SHP77 treated with DMSO at 0.1 percent for 48 hours (cell line): ENCODE measurements at regions not wholly inside any gene's neighbourhood (a gene's known extent, or its start where the extent isn't known, plus 50 kb on each side); places are given as distances from the start of the nearest gene placed in this dataset.
"Not testable (repeated sequence)": the region's sequence is repeated elsewhere in the genome, so short reads cannot be mapped to it uniquely, and the experiment has no call there.

Experiments used
- DNase-seq: peaks from one replicate; lab custom pipeline; 2025; lab: John Stamatoyannopoulos, UW

- DNase-seq: no peak
Observed at GRCh38 chr5:17978954-17979353, 344.7 kb downstream of the TAF11L14 start.

GRCh38 chr5:17982626-17983025 is 348.4 kb downstream of the TAF11L14 start:
- not testable (repeated sequence) for DNase-seq

DNA sequence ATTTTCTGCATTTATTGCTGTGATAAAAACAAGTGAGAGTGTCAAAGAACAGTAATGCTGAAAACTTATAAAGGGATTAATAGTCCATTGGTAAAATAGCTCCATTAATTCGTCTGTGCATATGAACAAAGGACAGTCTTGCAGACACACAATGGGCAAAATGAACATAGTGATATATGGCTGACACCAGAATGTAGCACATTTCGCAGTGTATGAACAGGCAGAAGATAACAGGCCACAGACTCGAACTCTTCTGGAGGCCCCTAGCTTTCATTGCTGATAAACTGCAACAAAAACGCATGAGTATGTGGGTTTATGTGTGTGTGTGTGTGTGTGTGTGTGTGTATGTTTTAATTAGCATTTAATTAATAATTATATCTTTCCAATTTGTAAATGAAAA is 354.8 kb downstream of the TAF11L14 start:
- DNase-seq: no peak

GRCh38 chr5:17989567-17990563 is 355.6 kb downstream of the TAF11L14 start:
- no peak for DNase-seq

DNA sequence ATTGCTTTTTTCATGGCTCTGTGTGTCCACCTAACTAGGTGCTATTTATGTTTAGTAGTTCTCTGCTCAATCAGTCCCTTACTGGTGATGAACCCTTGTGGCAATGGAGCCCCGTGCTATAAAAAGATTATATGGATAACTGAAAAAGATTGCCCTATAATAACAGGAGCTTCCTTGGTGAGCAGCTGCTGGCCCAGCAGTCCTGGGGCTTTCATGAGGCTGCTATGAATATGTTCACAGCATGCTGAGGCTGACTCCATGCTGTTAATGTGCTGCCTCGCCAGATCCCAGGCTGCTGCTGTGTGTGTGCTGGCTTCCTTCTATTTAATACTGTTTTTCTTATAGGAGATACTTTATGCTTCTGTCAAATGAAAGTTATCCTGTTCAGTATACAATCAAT is 357.5 kb downstream of the TAF11L14 start:
- peak; percentile 37 for DNase-seq

GRCh38 chr5:17992291-17992690 is 358.0 kb downstream of the TAF11L14 start:
- no peak for DNase-seq

- no peak for DNase-seq
Observed at GRCh38 chr5:17995997-17996396, 361.7 kb downstream of the TAF11L14 start.

DNA sequence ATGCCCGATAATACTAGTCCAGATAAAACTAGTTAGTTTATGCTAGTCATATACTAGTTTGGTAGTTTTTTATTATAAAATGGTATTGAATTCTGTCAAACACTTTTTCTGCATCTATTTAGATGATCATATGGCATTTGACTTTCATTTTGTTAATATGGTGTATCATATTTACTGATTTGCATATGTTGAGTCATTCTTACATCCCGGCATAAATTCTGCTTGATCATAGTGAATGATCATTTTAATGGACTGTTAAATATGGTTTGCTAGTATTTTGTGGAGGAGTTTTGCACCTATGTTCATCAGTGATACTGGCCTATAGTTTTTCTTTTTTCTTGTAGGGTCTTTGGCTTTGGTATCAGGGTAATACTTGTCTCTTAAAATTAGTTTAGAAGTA is 365.6 kb downstream of the TAF11L14 start:
- DNase-seq: no peak

- DNase-seq: no peak
Observed at GRCh38 chr5:18000744-18001143, 366.5 kb downstream of the TAF11L14 start.

- no peak for DNase-seq
Observed at GRCh38 chr5:18003312-18003711, 369.1 kb downstream of the TAF11L14 start.

DNA sequence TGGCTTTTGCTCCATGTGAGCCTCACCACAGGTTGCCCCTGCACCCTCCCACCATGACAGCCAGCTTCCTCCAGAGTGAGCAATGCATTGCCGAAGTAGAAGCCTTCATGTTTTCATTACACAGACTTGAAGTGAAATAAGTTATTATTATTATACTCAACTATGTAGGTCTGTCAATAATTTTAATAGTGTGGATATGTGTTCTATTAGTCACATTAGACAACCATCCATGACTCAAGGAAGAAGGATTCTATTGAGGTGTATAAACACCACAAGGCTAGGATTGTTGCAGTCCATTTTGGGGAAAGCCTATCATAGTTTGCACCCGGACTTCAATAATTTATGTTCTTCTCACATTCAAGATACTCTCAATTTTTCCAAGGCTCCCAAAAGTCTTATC is 369.5 kb downstream of the TAF11L14 start:
- no peak for DNase-seq

DNA sequence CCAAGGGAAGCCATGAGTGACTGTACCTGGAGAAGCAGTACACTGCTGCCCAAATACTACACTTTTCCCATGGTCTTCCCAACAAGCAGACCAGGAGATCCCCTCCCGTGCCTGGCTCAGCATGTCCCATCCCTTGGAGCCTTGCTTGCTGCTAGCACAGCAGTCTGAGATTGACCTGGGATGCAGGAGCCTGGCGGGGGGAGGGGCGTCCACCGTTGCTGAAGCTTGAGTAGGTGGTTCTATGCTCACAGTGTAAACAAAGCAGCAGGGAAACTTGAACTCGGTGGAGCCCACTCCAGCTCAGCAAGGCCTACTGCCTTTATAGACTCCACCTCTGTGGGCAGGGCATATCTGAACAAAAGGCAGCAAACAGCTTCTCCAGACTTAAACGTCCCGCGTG is 372.0 kb downstream of the TAF11L14 start:
- DNase-seq: not testable (repeated sequence)

DNA sequence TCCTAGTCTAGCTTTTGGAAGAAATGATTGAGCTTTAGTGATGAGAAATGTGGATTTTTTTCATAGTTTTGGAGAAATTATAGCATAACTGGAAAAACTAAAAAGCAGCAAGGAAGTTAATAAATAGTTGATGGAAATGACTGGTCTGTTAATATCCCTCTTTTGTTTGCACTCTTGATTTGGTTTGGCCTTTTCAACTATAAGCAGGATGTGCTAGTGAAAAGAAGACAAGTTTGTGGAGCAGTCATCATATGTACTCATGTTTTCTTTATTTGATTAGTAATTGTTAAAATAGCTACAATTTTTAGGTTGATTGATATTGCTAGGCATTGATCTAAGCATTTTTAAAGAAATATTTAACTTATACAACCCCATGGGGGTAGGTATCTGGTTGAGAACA is 374.7 kb downstream of the TAF11L14 start:
- no peak for DNase-seq

DNA sequence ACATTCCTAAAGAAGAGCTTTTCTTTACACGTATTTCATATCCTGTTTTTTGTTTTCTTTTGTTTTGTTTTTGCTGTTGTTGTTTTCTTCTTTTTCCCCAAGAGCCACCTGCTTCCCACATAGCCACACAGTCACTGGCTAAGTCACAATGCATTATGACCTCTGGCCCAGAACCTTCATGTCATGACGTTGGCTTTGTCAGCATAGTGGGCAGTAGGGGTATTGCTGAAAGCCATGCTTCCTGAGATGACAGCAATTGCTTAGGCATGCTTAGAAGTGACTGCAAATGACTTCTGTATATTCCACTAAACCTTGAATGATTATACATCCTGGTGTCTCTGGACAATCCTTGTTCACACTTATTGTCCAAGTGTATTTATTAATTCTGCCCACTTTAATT is 375.8 kb downstream of the TAF11L14 start:
- no peak for DNase-seq

- DNase-seq: no peak
Observed at GRCh38 chr5:18018472-18018871, 384.2 kb downstream of the TAF11L14 start.

DNA sequence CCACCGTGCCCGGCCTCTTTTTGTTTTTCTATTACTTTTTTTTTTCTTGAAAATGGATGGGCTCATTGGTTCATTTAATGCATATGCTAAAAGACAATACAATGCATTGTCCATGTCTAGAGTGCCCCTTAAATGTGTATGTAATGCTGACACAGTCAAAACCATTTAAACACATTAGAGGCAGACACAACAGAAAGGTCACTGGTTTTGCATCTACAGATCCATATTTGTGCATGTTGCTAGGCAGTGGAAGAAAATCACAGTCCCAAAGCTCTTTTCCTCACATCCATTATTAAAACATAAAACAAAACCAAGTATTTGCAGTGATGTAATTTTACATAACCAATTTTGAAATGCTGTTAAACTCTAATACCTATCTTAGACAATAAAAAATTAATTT is 389.0 kb downstream of the TAF11L14 start:
- DNase-seq: no peak

- DNase-seq: no peak
Observed at GRCh38 chr5:18023986-18024385, 389.7 kb downstream of the TAF11L14 start.

- no peak for DNase-seq
Observed at GRCh38 chr5:18024542-18024941, 390.3 kb downstream of the TAF11L14 start.

- no peak for DNase-seq
Observed at GRCh38 chr5:18027241-18027867, 393.1 kb downstream of the TAF11L14 start.

GRCh38 chr5:18028036-18028435 is 393.8 kb downstream of the TAF11L14 start:
- no peak for DNase-seq

GRCh38 chr5:18032744-18033143 is 398.5 kb downstream of the TAF11L14 start:
- no peak for DNase-seq

- no peak for DNase-seq
Observed at GRCh38 chr5:18036531-18036930, 402.3 kb downstream of the TAF11L14 start.

DNA sequence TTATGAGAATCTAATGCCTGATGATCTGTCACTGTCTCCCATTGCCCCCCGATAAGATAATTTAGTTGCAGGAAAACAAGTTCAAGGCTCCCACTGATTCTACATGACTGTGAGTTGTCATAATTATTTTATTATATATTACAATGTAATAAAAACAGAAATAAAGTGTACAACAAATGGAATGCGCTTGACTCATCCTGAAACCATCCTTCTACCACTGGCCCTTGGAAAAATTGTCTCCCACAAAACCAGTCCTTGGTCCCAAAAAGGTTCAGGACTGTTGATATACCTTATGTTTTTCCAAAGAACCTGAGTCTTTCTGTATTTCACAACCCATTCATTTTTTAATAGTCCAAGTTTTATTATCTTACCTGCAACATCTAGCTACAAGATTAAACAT is 403.5 kb downstream of the TAF11L14 start:
- DNase-seq: no peak
